ENCODE measurements at regions not wholly inside any gene's neighbourhood (a gene's known extent, or its start where the extent isn't known, plus 50 kb on each side); places are given as distances from the start of the nearest gene placed in this dataset.

DNA sequence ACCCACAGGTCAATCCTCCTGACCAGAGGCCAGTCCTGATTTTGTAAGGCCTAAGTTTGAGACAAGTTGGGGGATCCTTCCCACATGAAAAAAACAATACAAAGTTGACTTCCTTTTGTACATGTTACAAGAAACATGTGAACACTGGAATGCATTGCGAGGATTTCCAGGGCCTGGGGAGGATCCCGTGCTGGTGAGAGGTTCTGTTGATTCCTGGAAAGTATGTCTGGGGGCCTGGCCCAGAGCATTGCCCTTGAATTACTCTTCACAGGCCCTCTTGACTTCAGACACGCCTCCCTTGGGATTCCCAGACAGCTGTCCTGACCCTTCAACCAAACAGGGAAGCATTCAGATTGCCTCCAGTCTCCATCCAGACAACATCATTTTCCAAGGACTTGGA is 234.2 kb upstream of the IRX2 start:
- Histone ChIP-seq H3K4me3 (replicated peaks in 1 of 3; ENCODE audit: low read depth in 2 of 3, low read length in 3 of 3) (no peak overlapping the region), H3K27ac (ENCODE audit: low read depth in 1 of 2, low read length in 2 of 2) (no peak overlapping the region), H3K27me3 (ENCODE audit: control insufficient read depth in 2 of 2, insufficient read depth in 2 of 2, low read length in 2 of 2) (no peaks in the 10 kb centered on the region), H3K9ac (ENCODE audit: insufficient read depth, low read length, poor library complexity, severe bottlenecking) (no peak overlapping the region), H4K20me1 (ENCODE audit: insufficient read depth, low read length) (no peaks in the 10 kb centered on the region), H2AFZ (ENCODE audit: insufficient read depth, low read depth, low read length, poor library complexity, severe bottlenecking) (no peak overlapping the region), H3K36me3 (replicated peaks in 1 of 2; ENCODE audit: control insufficient read depth in 1 of 2, insufficient read depth in 2 of 2, low read length in 2 of 2) (no peaks in the 10 kb centered on the region), H3K9me3 (replicated peaks in 1 of 2; ENCODE audit: control insufficient read depth in 1 of 2, insufficient read depth in 1 of 2, low read length in 2 of 2) (peaks cover 33 to 34% of the 10 kb centered on the region in 2 donors), H3K79me2 (ENCODE audit: insufficient read depth, low read length) (no peaks in the 10 kb centered on the region), H3K4me1 (ENCODE audit: control insufficient read depth in 1 of 2, insufficient read depth in 2 of 2, low read length in 2 of 2) (no peaks in the 10 kb centered on the region), H3K4me2 (replicated peaks; ENCODE audit: extremely low read depth, low read length, poor library complexity, severe bottlenecking) (no peak overlapping the region)
- Mint-ChIP-seq H3K36me3 (no peaks in the 10 kb centered on the region), H3K4me1 (no peaks in the 10 kb centered on the region), H3K27me3 (ENCODE audit: low read depth in 3 of 3) (no peaks in the 10 kb centered on the region), H3K4me3 (no peak overlapping the region), H3K9me3 (peaks cover 2 to 25% (median 11%) of the 10 kb centered on the region in 7 donors), H3K27ac (peak overlapping the region in 1 of 7 donors; percentile 6)
- DNase-seq, result no peak
- 60% methylated on average over 1 of the region's 3 CpGs for WGBS (ENCODE audit: insufficient coverage)
- intact Hi-C loops (cut with micrococcal nuclease), result no loop called here
- no peak for TF ChIP-seq CTCF (IDR thresholded peaks at IDR 0.05)

DNA sequence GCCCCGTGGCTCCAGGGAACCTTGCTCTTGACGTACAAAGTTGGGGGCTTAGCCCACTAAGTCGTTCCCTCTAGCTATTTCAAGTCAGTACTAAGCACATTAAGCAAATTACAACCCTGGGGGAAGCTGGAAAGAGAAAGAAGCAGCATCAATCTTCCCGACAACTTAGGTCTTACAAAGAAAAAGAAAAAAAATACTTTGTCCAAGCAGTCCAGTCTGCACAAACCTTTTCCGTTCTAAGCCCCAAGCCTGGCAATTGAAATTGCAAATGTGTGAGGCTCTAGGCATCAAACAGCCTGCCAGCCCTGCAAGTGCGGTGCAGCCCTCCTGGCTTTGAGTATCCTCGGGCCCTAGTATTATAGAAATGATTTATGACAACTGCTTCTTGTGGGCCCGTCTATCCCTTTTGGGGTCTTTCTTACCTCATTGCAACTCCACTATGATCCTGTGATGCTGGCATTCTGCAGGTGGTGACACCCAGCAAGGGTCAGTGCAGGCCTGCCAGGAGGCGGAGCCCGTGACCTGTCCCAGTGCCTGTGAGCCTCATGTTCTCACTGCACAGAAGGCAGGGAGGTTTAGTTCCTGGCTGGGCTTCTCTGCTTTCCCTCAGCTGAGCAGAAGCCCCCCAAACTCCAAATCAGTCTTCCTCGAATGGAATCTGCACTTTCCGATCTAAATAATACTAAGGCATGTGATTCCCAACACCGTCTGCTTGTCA is 232.3 kb upstream of the IRX2 start:
- H3K27me3 Mint-ChIP-seq (ENCODE audit: low read depth in 3 of 3), result no peaks in the 10 kb centered on the region
- Histone ChIP-seq H3K79me2 (ENCODE audit: insufficient read depth, low read length) (no peaks in the 10 kb centered on the region), H3K9me3 (replicated peaks in 1 of 2; ENCODE audit: control insufficient read depth in 1 of 2, insufficient read depth in 1 of 2, low read length in 2 of 2) (peaks cover 32 to 33% of the 10 kb centered on the region in 2 donors), H3K27ac (ENCODE audit: low read depth in 1 of 2, low read length in 2 of 2) (no peak overlapping the region), H3K36me3 (replicated peaks in 1 of 2; ENCODE audit: control insufficient read depth in 1 of 2, insufficient read depth in 2 of 2, low read length in 2 of 2) (no peaks in the 10 kb centered on the region), H2AFZ (ENCODE audit: insufficient read depth, low read depth, low read length, poor library complexity, severe bottlenecking) (no peak overlapping the region), H3K4me1 (ENCODE audit: control insufficient read depth in 1 of 2, insufficient read depth in 2 of 2, low read length in 2 of 2) (no peaks in the 10 kb centered on the region), H4K20me1 (ENCODE audit: insufficient read depth, low read length) (no peaks in the 10 kb centered on the region), H3K9ac (ENCODE audit: insufficient read depth, low read length, poor library complexity, severe bottlenecking) (no peak overlapping the region), H3K27me3 (ENCODE audit: control insufficient read depth in 2 of 2, insufficient read depth in 2 of 2, low read length in 2 of 2) (no peaks in the 10 kb centered on the region), H3K4me2 (replicated peaks; ENCODE audit: extremely low read depth, low read length, poor library complexity, severe bottlenecking) (no peak overlapping the region), H3K4me3 (replicated peaks in 1 of 3; ENCODE audit: low read depth in 2 of 3, low read length in 3 of 3) (no peak overlapping the region)
- 74% methylated on average over 9 of the region's 13 CpGs for WGBS (ENCODE audit: insufficient coverage)
- no peak overlapping the region for H3K4me3 Mint-ChIP-seq
- H3K4me1 Mint-ChIP-seq, result no peaks in the 10 kb centered on the region
- intact Hi-C loops (cut with micrococcal nuclease), result no loop called here
- H3K9me3 Mint-ChIP-seq, result peaks cover 2 to 22% (median 10%) of the 10 kb centered on the region in 7 donors
- no peaks in the 10 kb centered on the region for H3K36me3 Mint-ChIP-seq
- no peak overlapping the region for H3K27ac Mint-ChIP-seq
- TF ChIP-seq CTCF (IDR thresholded peaks at IDR 0.05), result no peak
- DNase-seq, result no peak
